Glutamatergic neuron (in vitro differentiated cells): ENCODE measurements at regions not wholly inside any gene's neighbourhood (a gene's known extent, or its start where the extent isn't known, plus 50 kb on each side); places are given as distances from the start of the nearest gene placed in this dataset.

Experiments
- DNase-seq: peaks from one replicate; pipeline ENCODE4 v3.0.0; 2022
- H3K27ac Mint-ChIP-seq: one replicate; pipeline ENCODE4 v1.8.0; 2020; ENCODE audit warnings: mild to moderate bottlenecking, mixed read lengths, inconsistent platforms; ENCODE audit not compliant: unreplicated experiment
- H3K27me3 Mint-ChIP-seq: one replicate; pipeline ENCODE4 v1.8.0; 2020; ENCODE audit warnings: mild to moderate bottlenecking, moderate library complexity, mixed read lengths, inconsistent platforms; ENCODE audit not compliant: unreplicated experiment
- H3K36me3 Mint-ChIP-seq: one replicate; pipeline ENCODE4 v1.8.0; 2020; ENCODE audit warnings: mild to moderate bottlenecking, mixed read lengths, inconsistent platforms; ENCODE audit not compliant: unreplicated experiment
- H3K4me1 Mint-ChIP-seq: one replicate; pipeline ENCODE4 v1.8.0; 2020; ENCODE audit warnings: mild to moderate bottlenecking, low read depth, mixed read lengths, inconsistent platforms; ENCODE audit not compliant: unreplicated experiment
- H3K4me3 Mint-ChIP-seq: one replicate; pipeline ENCODE4 v1.8.0; 2020; ENCODE audit warnings: mild to moderate bottlenecking, mixed read lengths, inconsistent platforms; ENCODE audit not compliant: unreplicated experiment
- H3K9me3 Mint-ChIP-seq: one replicate; pipeline ENCODE4 v1.8.0; 2020; ENCODE audit warnings: mild to moderate bottlenecking, moderate library complexity, mixed read lengths, inconsistent platforms; ENCODE audit not compliant: unreplicated experiment
- CTCF ChIP-seq: fragments of 200-600 bp; sonication (generic); IDR thresholded peaks from one replicate; pipeline ENCODE4 v1.5.0; 2021; ENCODE audit not compliant: partially characterized antibody, unreplicated experiment

DNA sequence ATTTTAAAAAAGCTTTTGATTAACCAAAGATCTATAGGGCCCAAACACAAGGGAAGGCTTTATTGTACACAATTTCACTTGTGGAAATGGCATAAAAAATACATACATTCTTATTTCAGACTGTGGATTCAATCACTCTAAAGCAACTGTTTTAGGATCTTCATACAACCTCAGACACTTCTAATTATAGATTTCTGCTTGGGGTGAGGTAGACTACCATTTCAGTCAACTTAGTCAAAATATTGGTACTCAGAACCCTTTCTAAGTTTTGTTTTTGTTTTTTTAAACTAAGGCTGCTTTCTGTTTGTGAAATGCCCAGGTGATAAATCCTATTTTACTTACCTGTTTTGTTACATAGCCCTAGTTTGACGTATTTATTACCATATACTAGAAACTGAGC, 284.5 kb upstream of the RASA1 start:
- TF ChIP-seq CTCF: no peak
- Mint-ChIP-seq H3K27me3 (no peaks in the 10 kb centered on the region), H3K27ac (no peak overlapping the region), H3K4me1 (no peaks in the 10 kb centered on the region), H3K36me3 (no peaks in the 10 kb centered on the region), H3K9me3 (no peaks in the 10 kb centered on the region), H3K4me3 (no peak overlapping the region)
- no peak for DNase-seq

DNA sequence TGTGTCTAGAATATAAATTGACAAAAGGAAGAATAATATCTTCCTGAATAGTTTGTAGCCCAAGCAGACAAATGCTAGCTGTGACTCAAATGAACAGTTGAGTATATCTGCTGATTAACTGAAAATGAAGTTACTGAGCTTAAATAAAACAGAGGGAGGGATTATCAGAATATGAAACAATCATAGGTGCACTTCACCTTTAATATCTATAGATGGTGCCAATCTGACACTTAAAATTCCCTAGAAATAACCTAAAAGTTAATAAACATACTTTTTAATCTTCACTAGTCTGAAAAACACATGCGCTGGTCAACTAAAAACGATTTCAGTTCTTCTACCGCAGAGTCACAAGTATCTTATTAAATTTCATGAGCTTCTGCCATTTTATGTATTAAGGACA, 280.8 kb upstream of the RASA1 start:
- Mint-ChIP-seq H3K36me3 (no peaks in the 10 kb centered on the region), H3K27ac (no peak overlapping the region), H3K4me1 (peaks cover 6% of the 10 kb centered on the region), H3K4me3 (no peak overlapping the region), H3K9me3 (no peaks in the 10 kb centered on the region), H3K27me3 (peaks cover 2% of the 10 kb centered on the region)
- DNase-seq: no peak
- no peak for TF ChIP-seq CTCF

GRCh38 chr5:86997516-86997915, 270.2 kb upstream of the RASA1 start:
- no peak for TF ChIP-seq CTCF
- H3K4me3 Mint-ChIP-seq: no peak overlapping the region
- no peak overlapping the region for H3K27ac Mint-ChIP-seq
- H3K9me3 Mint-ChIP-seq: peaks cover 2% of the 10 kb centered on the region
- H3K27me3 Mint-ChIP-seq: peaks cover 1% of the 10 kb centered on the region
- no peak for DNase-seq
- no peaks in the 10 kb centered on the region for H3K4me1 Mint-ChIP-seq
- H3K36me3 Mint-ChIP-seq: peaks cover 13% of the 10 kb centered on the region

- H3K27me3 Mint-ChIP-seq: peaks cover 1% of the 10 kb centered on the region
- peaks cover 7% of the 10 kb centered on the region for H3K4me1 Mint-ChIP-seq
- H3K27ac Mint-ChIP-seq: no peak overlapping the region
- H3K4me3 Mint-ChIP-seq: no peak overlapping the region
- H3K36me3 Mint-ChIP-seq: peaks cover 8% of the 10 kb centered on the region
- peaks cover 2% of the 10 kb centered on the region for H3K9me3 Mint-ChIP-seq
- TF ChIP-seq CTCF: no peak
- DNase-seq: no peak
Measured at GRCh38 chr5:86999951-87000350, 267.7 kb upstream of the RASA1 start.

- Mint-ChIP-seq H3K9me3 (peaks cover 2% of the 10 kb centered on the region), H3K4me3 (no peak overlapping the region), H3K27me3 (peaks cover 1% of the 10 kb centered on the region), H3K4me1 (peaks cover 9% of the 10 kb centered on the region), H3K36me3 (peaks cover 5% of the 10 kb centered on the region), H3K27ac (no peak overlapping the region)
- no peak for DNase-seq
- no peak for TF ChIP-seq CTCF
Measured at GRCh38 chr5:87002485-87002884, 265.2 kb upstream of the RASA1 start.
